Esophagus squamous epithelium (tissue), 4 donors: ENCODE measurements at regions not wholly inside any gene's neighbourhood (a gene's known extent, or its start where the extent isn't known, plus 50 kb on each side); places are given as distances from the start of the nearest gene placed in this dataset.

Experiments used
- POLR2A ChIP-seq, 4 donors: fragments of 450-650 bp; IDR thresholded peaks; one replicate each; pipeline ENCODE4 v1.6.1; 2017; ENCODE audit warnings: antibody characterized with exemption in 4 of 4, mild to moderate bottlenecking in 4 of 4, moderate library complexity in 3 of 4
- TF ChIP-seq, protein P1 (sequence below), 6 experiments: fragments of 450-650 bp in 4 of 6; fragments of 200-600 bp in 2 of 6; sonication (generic) in 2 of 6; IDR thresholded peaks; one replicate each; pipeline ENCODE4 v1.5.1; 2016 to 2019; ENCODE audit warnings: antibody characterized with exemption in 6 of 6, mild to moderate bottlenecking in 4 of 6, moderate library complexity in 4 of 6

DNA sequence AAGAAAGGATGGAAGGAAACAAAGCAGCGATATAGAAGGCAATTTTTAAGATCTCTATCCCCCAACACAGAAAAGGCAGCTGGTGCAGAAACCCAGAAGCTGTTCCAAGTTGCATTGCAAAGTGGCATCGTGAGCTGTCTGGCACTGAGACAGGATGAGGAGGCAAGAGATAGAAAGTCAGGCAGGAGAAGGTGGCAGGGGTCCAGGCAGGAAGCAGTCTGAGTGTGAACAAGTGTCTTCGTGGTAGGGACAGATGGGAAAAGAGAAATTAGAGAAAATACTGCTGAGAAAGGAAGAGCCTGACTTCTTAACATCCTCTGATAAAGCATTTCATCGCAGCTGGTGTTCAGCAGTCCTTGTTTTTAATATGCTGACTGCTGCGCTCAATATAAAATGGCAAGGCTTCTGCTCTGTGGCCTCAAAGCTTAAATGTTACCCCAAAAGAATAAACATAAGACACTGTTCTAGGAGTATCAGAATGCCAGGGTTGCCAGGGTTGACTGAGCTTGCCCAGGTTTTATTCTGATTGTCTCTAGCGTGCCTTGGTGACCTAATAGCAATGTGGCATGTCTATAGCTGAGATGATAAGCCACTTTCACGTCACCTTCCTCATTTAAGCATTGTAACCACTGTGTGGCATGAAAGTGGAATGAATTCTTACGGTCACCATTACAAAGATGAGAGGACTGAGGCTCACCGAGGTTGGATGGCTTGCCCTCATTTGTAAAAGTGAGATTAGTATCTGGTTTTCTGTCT is 397.6 kb downstream of the NUAK1 start:
- TF ChIP-seq, protein P1, sequence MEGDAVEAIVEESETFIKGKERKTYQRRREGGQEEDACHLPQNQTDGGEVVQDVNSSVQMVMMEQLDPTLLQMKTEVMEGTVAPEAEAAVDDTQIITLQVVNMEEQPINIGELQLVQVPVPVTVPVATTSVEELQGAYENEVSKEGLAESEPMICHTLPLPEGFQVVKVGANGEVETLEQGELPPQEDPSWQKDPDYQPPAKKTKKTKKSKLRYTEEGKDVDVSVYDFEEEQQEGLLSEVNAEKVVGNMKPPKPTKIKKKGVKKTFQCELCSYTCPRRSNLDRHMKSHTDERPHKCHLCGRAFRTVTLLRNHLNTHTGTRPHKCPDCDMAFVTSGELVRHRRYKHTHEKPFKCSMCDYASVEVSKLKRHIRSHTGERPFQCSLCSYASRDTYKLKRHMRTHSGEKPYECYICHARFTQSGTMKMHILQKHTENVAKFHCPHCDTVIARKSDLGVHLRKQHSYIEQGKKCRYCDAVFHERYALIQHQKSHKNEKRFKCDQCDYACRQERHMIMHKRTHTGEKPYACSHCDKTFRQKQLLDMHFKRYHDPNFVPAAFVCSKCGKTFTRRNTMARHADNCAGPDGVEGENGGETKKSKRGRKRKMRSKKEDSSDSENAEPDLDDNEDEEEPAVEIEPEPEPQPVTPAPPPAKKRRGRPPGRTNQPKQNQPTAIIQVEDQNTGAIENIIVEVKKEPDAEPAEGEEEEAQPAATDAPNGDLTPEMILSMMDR (IDR thresholded peaks at IDR 0.05) = no peak
- TF ChIP-seq POLR2A (IDR thresholded peaks at IDR 0.05) = no peak
